ENCODE measurements at regions not wholly inside any gene's neighbourhood (a gene's known extent, or its start where the extent isn't known, plus 50 kb on each side); places are given as distances from the start of the nearest gene placed in this dataset.

GRCh38 chr13:78430166-78430791, 173.1 kb downstream of the POU4F1 start:
- no peaks in the 10 kb centered on the region for H3K27me3 ChIP-seq (ENCODE audit: control insufficient read depth in 5 of 5, insufficient read depth in 4 of 5, low read length in 5 of 5)
- H3K9ac ChIP-seq (ENCODE audit: low read length in 5 of 5): no peak overlapping the region
- no peak overlapping the region for H3K27ac ChIP-seq (ENCODE audit: low read depth, low read length)
- no peaks in the 10 kb centered on the region for H3K9me3 ChIP-seq (ENCODE audit: control insufficient read depth in 5 of 5, low read length in 5 of 5)
- no peaks in the 10 kb centered on the region for H3K4me1 ChIP-seq (ENCODE audit: control insufficient read depth in 5 of 5, insufficient read depth in 5 of 5, low read length in 5 of 5)
- H3K36me3 ChIP-seq (ENCODE audit: control insufficient read depth in 5 of 5, insufficient read depth in 5 of 5, low read length in 5 of 5): no peaks in the 10 kb centered on the region
- H3K4me3 ChIP-seq (ENCODE audit: low read depth in 1 of 5, low read length in 5 of 5): no peak overlapping the region

- no peak overlapping the region for H3K9ac ChIP-seq (ENCODE audit: low read length in 5 of 5)
- no peaks in the 10 kb centered on the region for H3K4me1 ChIP-seq (ENCODE audit: control insufficient read depth in 5 of 5, insufficient read depth in 5 of 5, low read length in 5 of 5)
- H3K27ac ChIP-seq (ENCODE audit: low read depth, low read length): no peak overlapping the region
- no peaks in the 10 kb centered on the region for H3K9me3 ChIP-seq (ENCODE audit: control insufficient read depth in 5 of 5, low read length in 5 of 5)
- H3K27me3 ChIP-seq (ENCODE audit: control insufficient read depth in 5 of 5, insufficient read depth in 4 of 5, low read length in 5 of 5): no peaks in the 10 kb centered on the region
- H3K36me3 ChIP-seq (ENCODE audit: control insufficient read depth in 5 of 5, insufficient read depth in 5 of 5, low read length in 5 of 5): no peaks in the 10 kb centered on the region
- no peak overlapping the region for H3K4me3 ChIP-seq (ENCODE audit: low read depth in 1 of 5, low read length in 5 of 5)
These were observed 174.7 kb downstream of the POU4F1 start for GRCh38 chr13:78428646-78429045.

- Histone ChIP-seq H3K4me3 (ENCODE audit: low read depth in 1 of 5, low read length in 5 of 5) (no peak overlapping the region), H3K27me3 (ENCODE audit: control insufficient read depth in 5 of 5, insufficient read depth in 4 of 5, low read length in 5 of 5) (no peaks in the 10 kb centered on the region), H3K9ac (ENCODE audit: low read length in 5 of 5) (no peak overlapping the region), H3K36me3 (ENCODE audit: control insufficient read depth in 5 of 5, insufficient read depth in 5 of 5, low read length in 5 of 5) (no peaks in the 10 kb centered on the region), H3K27ac (ENCODE audit: low read depth, low read length) (no peak overlapping the region), H3K4me1 (ENCODE audit: control insufficient read depth in 5 of 5, insufficient read depth in 5 of 5, low read length in 5 of 5) (no peaks in the 10 kb centered on the region), H3K9me3 (ENCODE audit: control insufficient read depth in 5 of 5, low read length in 5 of 5) (no peaks in the 10 kb centered on the region)
These were observed 177.2 kb downstream of the POU4F1 start for GRCh38 chr13:78426183-78426582.

- Histone ChIP-seq H3K9ac (ENCODE audit: low read length in 5 of 5) (no peak overlapping the region), H3K27me3 (ENCODE audit: control insufficient read depth in 5 of 5, insufficient read depth in 4 of 5, low read length in 5 of 5) (no peaks in the 10 kb centered on the region)
These were observed 182.5 kb downstream of the POU4F1 start for GRCh38 chr13:78420814-78421213.

GRCh38 chr13:78413887-78414553, 189.3 kb downstream of the POU4F1 start:
- Histone ChIP-seq H3K9me3 (ENCODE audit: control insufficient read depth in 5 of 5, low read length in 5 of 5) (no peaks in the 10 kb centered on the region), H3K27me3 (ENCODE audit: control insufficient read depth in 5 of 5, insufficient read depth in 4 of 5, low read length in 5 of 5) (no peaks in the 10 kb centered on the region), H3K4me1 (ENCODE audit: control insufficient read depth in 5 of 5, insufficient read depth in 5 of 5, low read length in 5 of 5) (no peaks in the 10 kb centered on the region), H3K27ac (ENCODE audit: low read depth, low read length) (no peak overlapping the region), H3K4me3 (ENCODE audit: low read depth in 1 of 5, low read length in 5 of 5) (no peak overlapping the region), H3K9ac (ENCODE audit: low read length in 5 of 5) (no peak overlapping the region), H3K36me3 (ENCODE audit: control insufficient read depth in 5 of 5, insufficient read depth in 5 of 5, low read length in 5 of 5) (no peaks in the 10 kb centered on the region)

More at GRCh38 chr13:78420814-78421213, 182.5 kb downstream of the POU4F1 start:
- Histone ChIP-seq H3K4me3 (ENCODE audit: low read depth in 1 of 5, low read length in 5 of 5) (no peak overlapping the region), H3K36me3 (ENCODE audit: control insufficient read depth in 5 of 5, insufficient read depth in 5 of 5, low read length in 5 of 5) (no peaks in the 10 kb centered on the region), H3K4me1 (ENCODE audit: control insufficient read depth in 5 of 5, insufficient read depth in 5 of 5, low read length in 5 of 5) (no peaks in the 10 kb centered on the region), H3K27ac (ENCODE audit: low read depth, low read length) (no peak overlapping the region), H3K9me3 (ENCODE audit: control insufficient read depth in 5 of 5, low read length in 5 of 5) (no peaks in the 10 kb centered on the region)

- Histone ChIP-seq H3K4me3 (ENCODE audit: low read depth in 1 of 5, low read length in 5 of 5) (no peak overlapping the region), H3K9ac (ENCODE audit: low read length in 5 of 5) (no peak overlapping the region), H3K4me1 (ENCODE audit: control insufficient read depth in 5 of 5, insufficient read depth in 5 of 5, low read length in 5 of 5) (no peaks in the 10 kb centered on the region), H3K27me3 (ENCODE audit: control insufficient read depth in 5 of 5, insufficient read depth in 4 of 5, low read length in 5 of 5) (no peaks in the 10 kb centered on the region), H3K9me3 (ENCODE audit: control insufficient read depth in 5 of 5, low read length in 5 of 5) (no peaks in the 10 kb centered on the region), H3K27ac (ENCODE audit: low read depth, low read length) (no peak overlapping the region), H3K36me3 (ENCODE audit: control insufficient read depth in 5 of 5, insufficient read depth in 5 of 5, low read length in 5 of 5) (no peaks in the 10 kb centered on the region)
These were observed 192.5 kb downstream of the POU4F1 start for GRCh38 chr13:78410847-78411246.

GRCh38 chr13:78410164-78410563, 193.2 kb downstream of the POU4F1 start:
- Histone ChIP-seq H3K27ac (ENCODE audit: low read depth, low read length) (no peak overlapping the region), H3K4me3 (ENCODE audit: low read depth in 1 of 5, low read length in 5 of 5) (no peak overlapping the region), H3K4me1 (ENCODE audit: control insufficient read depth in 5 of 5, insufficient read depth in 5 of 5, low read length in 5 of 5) (no peaks in the 10 kb centered on the region), H3K36me3 (ENCODE audit: control insufficient read depth in 5 of 5, insufficient read depth in 5 of 5, low read length in 5 of 5) (no peaks in the 10 kb centered on the region), H3K27me3 (ENCODE audit: control insufficient read depth in 5 of 5, insufficient read depth in 4 of 5, low read length in 5 of 5) (no peaks in the 10 kb centered on the region), H3K9me3 (ENCODE audit: control insufficient read depth in 5 of 5, low read length in 5 of 5) (no peaks in the 10 kb centered on the region), H3K9ac (ENCODE audit: low read length in 5 of 5) (no peak overlapping the region)

- H3K4me3 ChIP-seq (ENCODE audit: low read depth in 1 of 5, low read length in 5 of 5): no peak overlapping the region
- H3K36me3 ChIP-seq (ENCODE audit: control insufficient read depth in 5 of 5, insufficient read depth in 5 of 5, low read length in 5 of 5): no peaks in the 10 kb centered on the region
- no peak overlapping the region for H3K27ac ChIP-seq (ENCODE audit: low read depth, low read length)
- no peaks in the 10 kb centered on the region for H3K4me1 ChIP-seq (ENCODE audit: control insufficient read depth in 5 of 5, insufficient read depth in 5 of 5, low read length in 5 of 5)
- no peaks in the 10 kb centered on the region for H3K27me3 ChIP-seq (ENCODE audit: control insufficient read depth in 5 of 5, insufficient read depth in 4 of 5, low read length in 5 of 5)
- H3K9ac ChIP-seq (ENCODE audit: low read length in 5 of 5): no peak overlapping the region
- H3K9me3 ChIP-seq (ENCODE audit: control insufficient read depth in 5 of 5, low read length in 5 of 5): no peaks in the 10 kb centered on the region
These were observed 194.2 kb downstream of the POU4F1 start for GRCh38 chr13:78409172-78409571.

- Histone ChIP-seq H3K36me3 (ENCODE audit: control insufficient read depth in 5 of 5, insufficient read depth in 5 of 5, low read length in 5 of 5) (no peaks in the 10 kb centered on the region), H3K27ac (ENCODE audit: low read depth, low read length) (no peak overlapping the region), H3K9ac (ENCODE audit: low read length in 5 of 5) (no peak overlapping the region), H3K4me3 (ENCODE audit: low read depth in 1 of 5, low read length in 5 of 5) (no peak overlapping the region), H3K27me3 (ENCODE audit: control insufficient read depth in 5 of 5, insufficient read depth in 4 of 5, low read length in 5 of 5) (no peaks in the 10 kb centered on the region), H3K4me1 (ENCODE audit: control insufficient read depth in 5 of 5, insufficient read depth in 5 of 5, low read length in 5 of 5) (no peaks in the 10 kb centered on the region), H3K9me3 (ENCODE audit: control insufficient read depth in 5 of 5, low read length in 5 of 5) (no peaks in the 10 kb centered on the region)
These were observed 198.4 kb downstream of the POU4F1 start for GRCh38 chr13:78404846-78405360.

- Histone ChIP-seq H3K27me3 (ENCODE audit: control insufficient read depth in 5 of 5, insufficient read depth in 4 of 5, low read length in 5 of 5) (no peaks in the 10 kb centered on the region), H3K9ac (ENCODE audit: low read length in 5 of 5) (no peak overlapping the region), H3K36me3 (ENCODE audit: control insufficient read depth in 5 of 5, insufficient read depth in 5 of 5, low read length in 5 of 5) (no peaks in the 10 kb centered on the region), H3K9me3 (ENCODE audit: control insufficient read depth in 5 of 5, low read length in 5 of 5) (no peaks in the 10 kb centered on the region), H3K27ac (ENCODE audit: low read depth, low read length) (no peak overlapping the region), H3K4me1 (ENCODE audit: control insufficient read depth in 5 of 5, insufficient read depth in 5 of 5, low read length in 5 of 5) (no peaks in the 10 kb centered on the region), H3K4me3 (ENCODE audit: low read depth in 1 of 5, low read length in 5 of 5) (no peak overlapping the region)
These were observed 200.5 kb downstream of the POU4F1 start for GRCh38 chr13:78402708-78403400.

Data from subcutaneous abdominal adipose tissue (tissue), 5 donors.